ENCODE measurements at regions not wholly inside any gene's neighbourhood (a gene's known extent, or its start where the extent isn't known, plus 50 kb on each side); places are given as distances from the start of the nearest gene placed in this dataset.
"Not testable (repeated sequence)": the region's sequence is repeated elsewhere in the genome, so short reads cannot be mapped to it uniquely, and the experiment has no call there.

DNA sequence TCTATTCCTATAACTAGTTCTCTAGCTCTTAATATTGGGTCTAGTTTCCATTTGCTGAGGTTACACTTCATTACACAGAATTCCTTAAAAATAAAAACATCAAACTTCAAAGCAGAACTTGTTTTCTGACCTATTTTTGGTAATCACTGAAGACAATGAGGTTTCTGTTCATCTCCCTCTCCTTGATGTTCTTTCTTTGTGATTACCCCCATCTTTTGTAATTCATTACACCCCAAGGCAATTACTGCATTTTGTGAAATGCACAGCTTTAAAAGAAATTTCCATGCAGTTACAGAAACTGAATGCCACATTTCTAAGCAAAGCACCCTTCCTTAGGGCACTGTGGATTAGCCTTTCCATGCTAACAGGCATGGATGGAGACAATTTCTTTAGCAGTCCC, 363.2 kb upstream of the RND3 start:
- peak; percentile 72 for DNase-seq (ENCODE audit: low spot score)

DNA sequence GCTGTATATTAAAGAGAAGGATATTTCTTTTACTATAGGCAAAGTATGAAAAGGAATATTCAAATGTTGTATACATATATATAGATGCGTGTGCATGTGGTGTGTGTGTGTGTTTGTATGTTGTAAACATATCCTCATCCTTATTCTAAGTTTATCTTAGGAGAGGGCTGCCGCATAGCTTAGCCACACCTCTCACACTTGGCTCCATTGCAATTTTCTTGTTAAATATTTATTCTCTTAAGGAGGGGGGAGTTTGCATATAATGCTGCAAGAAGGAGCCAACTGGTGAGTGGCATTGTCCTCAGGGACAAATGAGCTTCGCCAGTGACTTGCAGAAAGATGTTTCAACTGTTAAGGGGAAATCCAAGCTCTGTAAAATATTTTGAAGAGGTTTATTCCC, 360.1 kb upstream of the RND3 start:
- no peak for DNase-seq (ENCODE audit: low spot score)

DNA sequence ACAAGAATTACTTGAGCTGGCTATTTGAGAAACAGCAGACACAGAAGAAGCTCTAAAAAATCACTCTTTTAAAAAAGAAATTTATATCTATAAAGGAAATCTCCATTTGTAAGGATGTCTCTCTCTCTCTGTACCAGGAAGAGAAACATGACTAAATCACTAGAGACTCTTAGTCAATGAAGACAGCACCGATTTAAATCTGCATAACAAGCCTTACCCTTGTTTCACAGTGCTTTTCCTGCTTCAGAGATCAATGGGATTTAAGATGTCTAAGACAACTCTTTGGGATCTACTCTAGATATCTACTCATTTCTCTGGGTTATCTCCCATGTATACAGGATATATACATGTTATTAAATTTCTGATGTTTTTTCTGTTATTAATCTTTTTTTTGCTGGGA, 359.2 kb upstream of the RND3 start:
- no peak for DNase-seq (ENCODE audit: low spot score)

DNA sequence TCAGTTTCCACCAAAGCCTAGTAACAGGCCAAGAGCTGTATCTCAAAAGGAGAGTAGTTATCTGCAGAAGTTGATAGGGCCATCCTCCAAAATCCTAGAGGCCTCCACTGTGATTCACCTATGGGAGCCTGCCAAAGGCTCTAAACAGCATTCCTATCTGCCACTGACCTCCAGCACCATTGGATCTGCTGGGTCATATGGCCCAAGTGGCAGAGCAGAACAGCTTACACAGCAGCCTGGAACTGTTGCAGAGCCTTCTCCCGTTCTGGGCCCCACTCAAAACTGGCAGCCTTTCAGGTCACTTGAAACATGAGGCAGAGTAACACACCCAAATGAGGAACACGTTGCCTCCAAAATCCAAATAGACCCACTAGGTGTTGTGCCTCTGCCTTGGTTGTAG, 345.2 kb upstream of the RND3 start:
- DNase-seq (ENCODE audit: low spot score) = no peak

DNA sequence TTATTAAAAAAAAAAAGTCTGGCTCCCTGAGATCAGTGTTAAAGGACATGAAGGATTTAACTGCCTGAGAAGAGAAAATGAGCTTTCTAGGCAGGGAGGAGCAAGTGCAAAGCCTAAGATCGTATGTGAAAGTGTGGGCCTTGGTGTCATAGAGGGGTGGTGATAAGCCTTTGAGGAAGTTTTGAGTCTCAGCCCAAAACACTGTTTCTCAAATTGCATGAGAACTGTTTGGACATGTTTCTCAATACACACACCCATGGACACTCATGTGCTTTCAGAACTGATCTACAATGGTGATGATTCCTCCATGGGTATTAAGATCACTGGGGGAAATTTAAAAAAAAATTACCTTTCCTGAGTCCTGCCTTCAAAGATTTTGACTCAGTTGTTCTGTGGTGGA, 336.7 kb upstream of the RND3 start:
- DNase-seq (ENCODE audit: low spot score) = no peak

DNA sequence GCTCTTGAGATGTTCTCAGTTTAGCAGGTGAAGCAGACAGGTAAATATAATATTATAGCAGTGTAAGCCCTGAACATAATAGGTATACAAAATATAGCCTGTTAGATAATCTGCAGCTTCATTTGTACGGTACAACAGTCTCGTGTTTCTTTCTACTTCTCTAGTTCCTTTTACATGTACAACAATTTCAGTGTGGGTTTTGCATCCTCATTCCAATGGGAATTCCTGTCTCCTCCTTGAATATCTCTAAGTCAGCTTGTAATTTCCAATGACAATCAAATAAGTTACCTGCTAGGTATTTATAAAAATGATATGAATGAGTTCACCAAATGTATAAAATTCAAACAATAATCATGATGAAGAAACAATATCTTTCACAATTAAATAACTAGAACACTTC, 330.0 kb upstream of the RND3 start:
- no peak for DNase-seq (ENCODE audit: low spot score)

DNA sequence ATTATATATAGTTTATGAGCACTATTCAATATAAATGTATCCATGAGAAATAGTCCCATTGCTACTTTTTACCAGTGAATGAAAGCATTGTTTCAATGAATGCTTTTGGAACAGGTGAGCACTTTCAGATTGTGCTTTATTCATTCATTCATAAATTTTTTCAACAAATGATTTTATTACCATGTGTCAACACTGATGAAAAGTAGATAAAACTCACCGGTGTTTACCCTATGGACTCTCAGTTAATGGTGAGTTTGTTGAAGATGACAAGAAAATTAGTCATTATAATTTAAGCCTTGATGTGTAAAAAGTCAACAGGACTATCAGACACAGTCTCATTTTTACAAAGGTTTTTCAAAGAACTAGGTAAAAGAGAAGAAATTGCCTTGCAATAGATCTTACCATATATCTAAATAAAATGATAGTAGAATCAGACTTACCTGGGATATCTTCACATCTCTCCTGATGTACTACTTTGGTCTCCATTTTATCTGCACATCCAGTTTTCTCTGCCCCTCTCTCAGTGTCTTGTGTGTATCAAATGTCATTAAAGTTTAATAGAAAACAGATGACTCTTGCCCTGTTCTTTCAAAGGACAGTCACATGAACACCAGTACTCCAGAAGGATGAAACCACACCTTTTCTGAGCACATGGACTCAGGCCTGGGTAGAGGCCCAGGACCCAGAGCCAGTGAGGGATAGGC, 325.3 kb upstream of the RND3 start:
- no peak for DNase-seq (ENCODE audit: low spot score)

DNA sequence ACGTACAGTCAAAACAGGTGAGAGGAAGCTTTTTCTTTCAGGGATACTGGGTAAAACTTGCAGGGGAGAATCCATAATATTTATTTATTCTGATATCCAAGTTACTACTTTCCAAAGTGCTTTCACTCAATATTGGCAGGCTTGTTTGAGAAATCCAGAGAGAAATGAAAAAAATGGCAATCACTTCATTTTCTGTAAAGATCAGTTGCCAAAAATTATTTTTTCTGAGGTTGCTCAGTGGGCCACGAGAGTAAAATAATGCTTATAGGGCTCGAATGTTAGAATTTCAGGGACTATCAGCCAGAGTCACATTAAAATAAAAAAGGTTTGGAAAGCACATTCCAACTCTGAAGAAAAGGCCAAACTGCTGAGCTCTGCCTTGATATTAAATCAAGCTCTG, 324.6 kb upstream of the RND3 start:
- no peak for DNase-seq (ENCODE audit: low spot score)

DNA sequence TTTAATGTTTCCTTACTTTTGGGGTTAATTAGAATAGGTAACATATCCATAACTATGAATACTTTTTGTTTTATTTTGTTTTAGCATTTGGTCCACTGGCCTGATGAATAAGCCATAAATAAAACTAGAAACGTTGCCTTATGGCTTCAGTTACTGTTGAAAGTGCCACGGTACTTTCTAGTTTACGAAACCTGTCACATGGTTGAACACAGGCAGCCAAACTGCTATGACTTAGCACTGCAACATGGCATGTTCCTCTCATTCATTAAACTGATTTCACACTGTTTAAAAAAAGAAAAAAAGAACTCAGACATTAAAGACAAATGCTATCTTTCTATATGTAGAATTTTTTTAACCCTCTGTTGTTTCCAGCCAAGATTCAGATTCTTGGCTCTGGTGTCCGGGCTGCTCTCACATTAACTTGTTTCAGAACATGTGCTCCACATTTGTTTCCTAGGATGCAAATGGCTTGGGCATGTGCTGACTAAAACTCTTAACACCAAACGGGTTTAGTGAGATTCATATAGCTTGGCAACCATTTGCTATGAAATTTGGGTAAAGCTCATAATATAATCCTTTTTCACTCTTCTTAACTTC, 323.9 kb upstream of the RND3 start:
- DNase-seq (ENCODE audit: low spot score) = no peak

DNA sequence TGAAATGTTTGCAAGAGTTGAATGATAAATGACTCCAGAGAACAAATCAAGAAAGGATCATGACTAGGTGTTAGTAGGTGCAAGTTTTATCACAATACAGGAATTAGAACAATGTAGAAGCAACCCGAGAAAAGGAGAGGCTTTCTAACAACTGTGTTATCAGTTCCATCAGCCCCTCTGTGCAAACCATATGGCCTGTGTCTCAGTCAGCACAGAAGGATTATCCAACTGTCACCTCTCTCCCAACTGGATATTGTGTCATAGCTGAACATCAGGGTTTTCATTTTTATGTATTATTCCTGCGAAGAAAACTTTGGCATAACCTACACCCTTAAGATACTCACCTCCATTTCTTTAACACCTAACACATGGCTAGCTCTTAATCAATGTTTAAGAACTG, 321.6 kb upstream of the RND3 start:
- no peak for DNase-seq (ENCODE audit: low spot score)

DNA sequence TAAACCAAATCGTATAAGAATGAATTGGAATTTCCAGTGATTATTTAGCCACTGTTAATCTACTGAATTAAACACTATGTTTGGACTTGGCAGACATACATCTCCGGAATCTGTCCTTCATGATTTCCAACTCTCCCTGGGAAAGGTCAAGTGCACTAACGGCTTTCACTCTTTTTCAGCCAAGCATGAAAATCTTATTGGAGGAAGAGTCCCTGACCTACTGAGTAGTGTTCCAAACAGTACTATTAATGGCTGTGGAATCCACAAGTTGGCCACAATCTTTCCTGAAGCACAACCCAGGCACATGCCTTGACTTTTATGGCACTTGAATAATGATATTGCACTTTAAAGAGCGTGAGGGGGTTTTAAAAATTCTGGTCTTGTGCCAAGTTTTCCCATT, 318.9 kb upstream of the RND3 start:
- no peak for DNase-seq (ENCODE audit: low spot score)

DNA sequence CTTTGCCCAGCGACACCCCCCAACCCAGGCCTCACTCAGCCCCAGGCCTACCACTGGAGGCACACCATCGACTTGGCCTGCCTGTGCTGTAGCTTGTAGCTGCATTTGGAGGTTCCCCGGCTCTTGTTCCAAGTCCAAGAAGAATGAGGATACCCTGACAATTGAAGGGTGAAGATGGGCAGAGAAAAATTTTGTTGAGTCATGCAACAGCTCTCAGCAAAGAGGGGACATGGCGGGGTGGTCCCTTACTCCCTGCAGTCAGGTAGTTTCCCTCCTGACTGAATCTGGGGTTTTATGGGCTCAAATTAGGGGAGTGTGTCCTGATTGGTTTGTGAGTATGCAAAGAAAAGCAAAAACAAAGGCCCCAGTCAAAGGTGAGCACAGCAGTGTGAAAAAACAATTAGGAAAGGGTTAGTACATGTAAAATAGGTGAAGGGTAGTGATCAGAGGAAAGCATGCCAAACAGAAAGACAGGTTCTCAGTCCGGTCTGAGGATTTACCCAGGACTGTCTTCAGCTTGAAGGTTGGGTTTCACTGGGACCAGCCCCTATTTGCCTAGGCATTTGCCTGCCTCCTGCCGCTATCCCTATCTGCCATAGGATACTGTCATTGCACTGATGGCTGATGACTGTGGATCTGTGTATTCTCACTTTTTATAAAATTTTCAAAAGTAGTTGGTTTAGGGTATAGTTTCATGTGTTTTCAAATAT, 316.4 kb upstream of the RND3 start:
- DNase-seq (ENCODE audit: low spot score) = no peak

DNA sequence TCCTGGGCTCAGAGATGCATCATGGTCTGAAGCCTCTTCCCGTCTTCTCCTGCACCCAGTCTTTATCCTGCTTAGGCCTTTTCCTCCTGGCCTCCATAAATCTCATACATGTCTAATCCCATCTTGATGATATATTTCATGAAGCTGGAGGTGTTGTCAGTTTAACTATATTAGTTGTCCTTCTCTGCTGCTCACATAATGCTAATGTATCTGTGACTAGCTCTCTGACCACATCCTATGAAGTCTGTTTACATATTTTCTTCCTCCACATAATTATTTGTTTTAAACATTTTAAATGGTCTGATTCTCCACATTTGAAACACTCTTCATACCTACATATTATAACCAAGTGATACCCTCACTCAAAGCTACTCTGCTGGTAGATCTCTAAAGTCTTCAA, 315.2 kb upstream of the RND3 start:
- no peak for DNase-seq (ENCODE audit: low spot score)

DNA sequence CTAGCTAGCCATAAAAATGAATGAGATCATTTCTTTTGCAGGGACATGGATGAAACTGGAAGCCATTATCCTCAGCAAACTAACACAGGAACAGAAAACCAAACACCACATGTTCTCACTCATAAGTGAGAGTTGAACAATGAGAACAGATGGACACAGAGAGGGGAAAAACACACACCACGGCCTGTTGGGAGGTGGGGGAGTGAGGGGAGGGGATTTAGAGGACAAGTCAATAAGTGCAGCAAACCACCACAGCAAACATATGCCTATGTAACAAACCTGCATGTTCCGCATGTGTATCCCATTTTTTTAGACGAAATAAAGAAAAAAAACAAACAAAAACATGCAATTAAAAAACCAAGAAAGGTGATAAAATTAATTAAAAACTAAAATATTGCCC, 308.8 kb upstream of the RND3 start:
- not testable (repeated sequence) for DNase-seq (ENCODE audit: low spot score)

DNA sequence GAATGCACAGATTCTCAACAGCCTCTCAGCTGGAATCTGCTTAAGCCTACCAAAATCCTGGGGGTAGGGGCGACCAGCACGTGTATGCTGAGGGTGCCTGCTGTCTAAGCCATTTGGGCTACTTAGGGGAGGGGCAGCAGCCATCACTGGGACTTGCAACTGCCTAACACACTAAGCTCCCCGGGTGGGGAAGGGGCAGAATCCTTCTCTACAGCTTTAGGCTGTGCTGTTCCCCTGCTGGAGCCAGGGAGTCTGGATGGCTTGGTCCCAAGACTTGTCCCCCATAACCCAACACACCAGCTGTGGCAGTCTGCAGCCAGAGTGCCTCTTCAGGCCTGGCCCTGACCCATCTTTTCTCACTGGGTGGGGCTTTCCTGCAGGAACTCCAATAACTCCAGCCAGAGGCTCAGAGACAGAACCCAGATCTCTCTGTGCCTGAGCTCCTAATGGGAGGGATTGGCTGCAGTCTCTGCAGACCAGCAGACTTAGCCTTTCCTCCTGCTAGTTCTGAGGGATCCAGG, 305.4 kb upstream of the RND3 start:
- DNase-seq (ENCODE audit: low spot score) = no peak

DNA sequence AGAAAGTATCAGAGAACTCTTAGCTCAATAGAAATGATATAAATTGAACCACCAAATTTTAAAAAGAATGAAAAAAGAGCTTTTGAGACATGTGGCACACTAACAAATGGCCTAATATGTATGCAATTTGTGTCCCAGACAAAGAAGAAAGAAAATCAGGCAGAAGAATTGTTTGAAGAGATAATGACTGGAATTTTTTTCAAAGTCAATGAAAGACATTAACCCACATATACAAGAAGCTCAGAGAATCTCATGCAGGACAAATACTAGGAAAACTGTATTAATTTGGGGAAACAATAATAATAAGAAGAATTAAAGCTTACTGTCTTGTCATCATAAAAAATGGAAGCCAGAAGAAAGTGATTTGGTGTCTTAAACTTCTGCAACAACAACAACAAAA, 304.1 kb upstream of the RND3 start:
- DNase-seq (ENCODE audit: low spot score) = no peak

DNA sequence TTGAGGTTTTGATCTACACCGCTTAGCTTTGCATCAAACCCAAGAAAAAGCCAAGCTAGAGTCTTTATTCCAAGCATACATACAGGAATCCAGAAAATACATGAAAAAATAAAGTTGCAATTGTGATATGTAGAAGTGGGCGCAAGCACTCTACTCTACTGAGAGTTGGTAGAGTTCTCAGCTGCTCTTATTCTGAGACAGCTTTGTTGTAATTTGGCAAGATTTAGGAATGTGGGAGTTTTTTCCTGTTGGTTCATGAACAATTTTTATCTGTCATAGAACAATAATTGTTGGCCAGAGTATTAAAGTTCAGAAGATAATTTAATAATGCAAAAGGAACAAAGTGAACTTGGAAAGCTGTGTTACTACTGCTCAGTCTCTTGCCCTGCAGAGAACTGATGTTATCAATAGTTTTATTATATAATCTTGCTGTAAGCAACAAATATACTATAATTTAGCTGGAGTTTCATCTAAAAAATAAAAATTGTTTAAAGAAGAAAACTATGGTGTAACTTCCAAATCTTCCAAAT, 302.0 kb upstream of the RND3 start:
- no peak for DNase-seq (ENCODE audit: low spot score)

DNA sequence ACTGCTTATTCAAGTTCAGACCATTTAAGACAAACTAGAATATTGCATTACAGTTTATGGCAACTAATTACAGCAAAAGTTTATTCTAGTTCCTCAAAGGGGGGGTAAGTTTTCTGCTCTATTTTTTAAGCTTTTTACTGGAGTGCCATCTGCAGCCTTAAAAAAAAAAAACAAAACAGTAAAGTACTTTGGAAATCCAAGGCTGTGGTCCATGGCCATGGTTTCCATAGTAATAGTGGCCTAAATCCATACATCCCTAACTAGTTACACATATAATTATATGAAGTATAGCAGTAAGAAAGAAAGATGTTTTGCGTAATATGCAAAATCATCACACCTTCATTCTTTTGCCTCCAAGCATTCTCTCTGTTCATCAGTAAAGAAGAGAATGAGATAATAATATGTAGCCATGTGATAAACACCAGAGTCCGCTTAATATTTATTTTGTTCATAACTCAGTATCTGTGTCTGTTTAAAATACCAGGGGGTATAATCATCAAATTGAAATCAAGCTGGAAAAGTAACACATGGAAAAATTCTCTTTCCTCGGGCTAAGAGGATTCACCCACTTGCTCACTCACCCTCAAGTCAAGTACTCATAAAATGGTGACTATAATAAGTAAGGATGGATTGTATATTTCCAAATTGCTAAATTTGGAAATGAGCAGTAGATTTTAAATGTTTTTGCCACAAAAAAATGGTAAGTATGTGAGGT, 301.1 kb upstream of the RND3 start:
- no peak for DNase-seq (ENCODE audit: low spot score)

DNA sequence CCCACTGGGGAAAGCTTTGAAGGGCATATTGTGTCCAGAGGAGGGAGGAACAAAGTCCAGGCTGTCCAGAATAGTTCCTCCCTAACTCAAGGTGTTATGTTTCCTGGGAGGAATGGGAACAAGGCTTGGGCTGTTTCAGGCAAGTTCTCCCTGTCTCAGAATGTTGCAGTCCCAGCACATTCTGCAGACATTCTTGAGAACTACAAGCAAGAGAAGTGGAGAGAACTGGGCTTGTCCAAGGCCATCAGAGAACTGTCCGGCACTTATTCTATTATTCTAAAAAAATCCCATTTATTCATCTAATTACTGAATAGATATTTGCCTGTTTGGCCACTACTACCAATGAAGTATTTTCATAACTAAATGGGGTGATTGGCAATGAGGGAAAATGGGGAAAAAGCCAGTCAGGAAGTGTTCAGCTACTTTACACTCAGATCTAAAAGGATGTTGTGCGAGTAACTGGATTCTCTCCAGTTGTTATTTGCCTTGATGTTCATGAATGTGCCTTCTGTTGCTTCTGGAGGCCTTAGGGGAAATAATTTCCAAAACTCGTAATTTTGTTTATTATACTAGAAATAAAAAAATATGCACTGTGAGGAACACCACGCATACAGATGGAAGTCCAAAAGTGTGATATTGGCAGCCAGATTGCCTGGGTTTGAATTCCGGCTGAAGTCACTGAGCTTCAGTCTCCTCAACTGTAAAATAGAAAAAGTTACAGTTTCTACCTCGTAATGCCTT, 300.1 kb upstream of the RND3 start:
- peak; percentile 15 for DNase-seq (ENCODE audit: low spot score)

DNA sequence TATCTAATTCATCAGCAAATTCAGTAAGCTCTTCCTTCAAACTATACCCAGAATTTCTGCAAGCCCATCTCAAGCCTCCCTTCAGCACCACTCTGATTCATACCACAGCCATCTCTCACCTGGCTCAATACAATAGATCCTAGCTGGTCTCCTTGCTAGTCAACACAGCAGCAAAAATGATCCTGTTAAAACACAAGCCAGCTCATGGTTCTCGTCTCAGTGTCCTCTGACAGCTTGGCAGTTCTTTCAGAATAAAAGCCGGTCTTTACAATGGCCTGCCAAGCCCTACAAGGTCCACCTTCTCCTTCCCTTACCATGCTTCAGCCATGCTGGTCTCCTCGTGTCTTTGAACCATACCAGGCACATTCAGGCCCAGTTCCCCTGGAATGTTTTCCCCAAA, 296.9 kb upstream of the RND3 start:
- DNase-seq (ENCODE audit: low spot score) = no peak

DNA sequence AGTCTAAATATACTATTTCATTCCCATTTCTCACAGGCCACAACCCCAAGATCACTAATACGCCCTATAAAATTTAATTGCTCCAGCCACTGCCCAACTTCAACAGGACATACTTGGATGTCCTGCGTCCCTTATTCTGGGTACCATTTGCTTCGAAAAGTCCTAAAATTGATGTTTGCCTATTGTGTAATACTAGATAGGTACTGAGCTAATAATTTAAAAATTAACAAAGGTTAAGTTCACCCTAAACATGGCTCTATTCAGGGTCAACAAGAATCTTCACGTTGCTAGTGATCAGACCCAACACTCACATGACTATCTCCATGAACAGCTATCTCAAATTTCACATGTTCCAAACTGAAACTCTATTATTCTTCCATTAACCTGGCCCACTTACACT, 296.4 kb upstream of the RND3 start:
- DNase-seq (ENCODE audit: low spot score) = no peak

DNA sequence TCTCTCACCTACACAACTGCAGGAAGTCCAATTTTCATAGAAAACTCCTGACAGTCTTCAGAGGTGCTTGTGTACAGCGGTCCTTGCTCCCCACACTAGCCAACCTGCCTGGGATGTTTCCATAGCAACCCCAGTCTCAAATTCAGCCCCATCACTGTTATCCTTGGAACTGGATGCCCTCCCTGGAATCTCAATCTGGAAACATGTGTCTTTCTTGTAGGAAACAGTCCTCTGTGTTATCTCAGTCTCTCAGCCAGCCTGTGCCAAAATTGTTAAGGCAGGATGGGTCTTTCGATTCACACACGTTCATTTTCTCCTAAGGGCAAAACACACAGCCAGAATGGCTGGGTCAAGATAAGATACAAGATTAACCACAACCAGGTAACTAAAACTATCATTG, 295.5 kb upstream of the RND3 start:
- no peak for DNase-seq (ENCODE audit: low spot score)

All from COLO829 (cell line).